ENCODE measurements at regions not wholly inside any gene's neighbourhood (a gene's known extent, or its start where the extent isn't known, plus 50 kb on each side); places are given as distances from the start of the nearest gene placed in this dataset.

DNA sequence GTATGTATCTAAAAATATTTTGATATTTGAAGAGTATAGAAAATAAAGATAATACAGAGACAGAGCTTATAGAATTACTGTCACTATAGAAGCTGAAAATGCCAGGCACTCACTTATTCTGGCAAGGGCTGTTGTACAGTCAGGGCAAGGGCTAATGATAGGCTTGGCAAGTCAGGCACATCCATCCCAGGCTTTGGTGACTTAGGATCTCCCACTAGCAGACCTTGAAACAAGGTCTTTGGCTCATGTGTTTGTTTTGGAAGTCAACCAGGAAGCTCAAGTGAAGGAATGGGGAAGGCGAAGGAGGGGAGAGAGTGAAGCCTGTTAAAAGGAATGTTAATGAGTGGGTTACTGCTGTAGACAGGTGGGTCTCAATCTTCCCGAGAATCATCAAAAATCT is 199.1 kb upstream of the SUCLG2 start:
- no peak for DNase-seq

GRCh38 chr3:67848299-67848698 is 193.9 kb upstream of the SUCLG2 start:
- no peak for ATAC-seq
- DNase-seq = no peak
- intact Hi-C loops (cut with DNase I, micrococcal nuclease) = loop anchor here in 1 of 2 donors (10.0 kb wide), 1 partner anchor 117 kb away; no protein-coding TSS in a partner anchor

More for the DNA sequence above, 199.1 kb upstream of the SUCLG2 start:
- Histone ChIP-seq H3K4me3 (no peak overlapping the region), H3K36me3 (ENCODE audit: low read depth) (no peaks in the 10 kb centered on the region), H3K4me1 (ENCODE audit: low read depth) (no peaks in the 10 kb centered on the region), H3K9me3 (no peaks in the 10 kb centered on the region)
- no peak for ATAC-seq
- intact Hi-C loops (cut with DNase I, micrococcal nuclease) = no loop called here
- TF ChIP-seq CTCF (IDR thresholded peaks at IDR 0.05) = no peak

DNA sequence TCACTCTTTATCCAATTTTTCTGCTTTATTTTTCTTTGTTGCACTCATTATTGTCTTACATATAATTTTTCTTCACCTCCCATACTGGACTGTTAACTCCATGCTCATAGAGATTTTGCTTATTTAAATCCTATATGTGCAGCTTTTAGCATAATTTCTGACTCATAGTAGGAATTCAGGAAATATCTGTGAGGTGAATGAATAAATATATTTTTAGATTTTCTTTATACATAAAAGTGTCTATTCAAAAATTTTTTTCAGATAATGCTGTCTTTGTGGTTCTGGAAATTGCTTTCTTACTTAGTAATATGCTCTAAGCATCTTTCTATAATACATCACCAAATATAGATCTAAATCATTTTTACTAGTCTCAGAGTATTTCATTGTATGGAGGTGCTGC is 191.8 kb upstream of the SUCLG2 start:
- intact Hi-C loops (cut with DNase I, micrococcal nuclease) = loop anchor here in 1 of 2 donors (10.0 kb wide), 1 partner anchor 119 kb away; no protein-coding TSS in a partner anchor
- H3K36me3 ChIP-seq (ENCODE audit: low read depth) = no peaks in the 10 kb centered on the region
- TF ChIP-seq CTCF (IDR thresholded peaks at IDR 0.05) = no peak
- no peak for DNase-seq
- no peaks in the 10 kb centered on the region for H3K9me3 ChIP-seq
- no peak for ATAC-seq
- no peaks in the 10 kb centered on the region for H3K4me1 ChIP-seq (ENCODE audit: low read depth)
- H3K4me3 ChIP-seq = no peak overlapping the region

More at GRCh38 chr3:67848299-67848698, 193.9 kb upstream of the SUCLG2 start:
- Histone ChIP-seq H3K4me3 (no peak overlapping the region), H3K36me3 (ENCODE audit: low read depth) (no peaks in the 10 kb centered on the region), H3K4me1 (ENCODE audit: low read depth) (no peaks in the 10 kb centered on the region), H3K9me3 (no peaks in the 10 kb centered on the region)
- no peak for TF ChIP-seq CTCF (IDR thresholded peaks at IDR 0.05)

DNA sequence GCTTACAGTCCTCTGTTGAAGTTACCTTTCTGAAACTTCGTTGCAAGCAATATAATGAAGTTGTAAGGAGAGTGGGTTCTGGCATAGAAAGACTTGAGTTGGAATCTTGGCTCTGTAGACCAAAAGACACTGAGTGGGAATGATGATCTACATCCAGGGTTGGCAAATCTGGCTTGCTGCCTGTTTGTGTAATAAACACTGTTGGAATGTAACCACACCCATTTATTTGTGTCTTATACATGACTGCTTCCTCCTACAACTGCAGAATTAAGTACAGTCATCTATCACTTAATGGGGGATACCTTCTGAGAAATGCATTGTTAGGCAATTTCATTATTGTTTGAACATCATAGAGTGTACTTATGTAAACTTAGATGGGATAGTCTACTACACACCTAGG is 178.4 kb upstream of the SUCLG2 start:
- intact Hi-C loops (cut with DNase I, micrococcal nuclease) = no loop called here
- peaks cover 5% of the 10 kb centered on the region for H3K9me3 ChIP-seq
- H3K36me3 ChIP-seq (ENCODE audit: low read depth) = no peaks in the 10 kb centered on the region
- TF ChIP-seq CTCF (IDR thresholded peaks at IDR 0.05) = no peak
- DNase-seq = no peak
- H3K4me3 ChIP-seq = no peak overlapping the region
- no peak for ATAC-seq
- H3K4me1 ChIP-seq (ENCODE audit: low read depth) = no peaks in the 10 kb centered on the region

GRCh38 chr3:67831262-67831661 is 176.8 kb upstream of the SUCLG2 start:
- no peak for TF ChIP-seq CTCF (IDR thresholded peaks at IDR 0.05)
- intact Hi-C loops (cut with DNase I, micrococcal nuclease) = no loop called here
- ATAC-seq (no peak), DNase-seq (no peak)
- Histone ChIP-seq H3K36me3 (ENCODE audit: low read depth) (no peaks in the 10 kb centered on the region), H3K4me3 (no peak overlapping the region), H3K4me1 (ENCODE audit: low read depth) (no peaks in the 10 kb centered on the region), H3K9me3 (peaks cover 5% of the 10 kb centered on the region)

DNA sequence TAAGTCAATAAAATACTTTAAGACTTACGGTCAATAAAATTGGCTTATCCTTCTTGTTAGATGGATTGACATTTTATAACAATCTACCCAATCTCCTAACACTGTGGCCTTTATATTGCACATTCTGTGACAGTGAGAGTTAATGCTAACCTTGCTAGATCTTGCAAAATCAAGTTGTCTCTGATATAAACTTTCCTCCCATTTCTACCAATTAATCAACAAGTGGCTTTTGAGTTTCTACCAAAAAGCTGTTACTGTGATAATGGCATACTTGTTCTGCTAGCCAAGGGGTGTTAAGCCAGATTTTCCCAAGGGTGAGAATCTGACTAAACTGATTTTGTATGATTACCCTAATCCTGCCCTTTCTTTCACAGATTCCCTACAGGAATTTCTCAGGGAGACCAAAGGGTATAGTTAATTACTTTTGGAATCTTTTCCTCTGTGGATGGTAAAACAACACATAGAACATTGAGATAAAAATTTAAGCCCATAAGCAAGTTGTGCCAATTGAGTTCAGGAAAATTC is 174.1 kb upstream of the SUCLG2 start:
- Histone ChIP-seq H3K4me3 (no peak overlapping the region), H3K4me1 (ENCODE audit: low read depth) (no peaks in the 10 kb centered on the region), H3K36me3 (ENCODE audit: low read depth) (no peaks in the 10 kb centered on the region), H3K9me3 (no peaks in the 10 kb centered on the region)
- intact Hi-C loops (cut with DNase I, micrococcal nuclease) = no loop called here
- DNase-seq (no peak), ATAC-seq (no peak)
- TF ChIP-seq CTCF (IDR thresholded peaks at IDR 0.05) = no peak

Measured in mucosa of descending colon (tissue), 3 donors.